ENCODE measurements at regions not wholly inside any gene's neighbourhood (a gene's known extent, or its start where the extent isn't known, plus 50 kb on each side); places are given as distances from the start of the nearest gene placed in this dataset.

DNA sequence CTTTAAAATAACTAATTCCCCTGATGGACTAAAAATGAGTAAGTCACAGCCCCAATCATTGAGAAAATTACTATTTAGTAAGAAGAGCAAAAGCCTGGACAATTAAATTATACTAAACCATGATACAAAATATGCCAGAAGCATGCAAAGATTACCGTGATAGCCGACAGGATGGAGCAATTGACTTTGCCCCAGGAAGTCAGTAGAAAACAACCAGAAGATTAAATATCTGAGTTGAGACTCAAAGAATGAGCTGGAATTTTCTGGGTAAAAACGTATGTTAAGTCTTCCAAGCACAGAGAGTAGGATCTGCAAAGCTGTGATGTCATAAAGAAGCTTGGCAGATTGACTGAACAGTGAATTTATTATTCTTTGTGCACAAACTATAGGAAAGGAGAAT is 816.1 kb upstream of the TENM3 start:
- Mint-ChIP-seq H3K4me3 (no peak overlapping the region), H3K9me3 (no peaks in the 10 kb centered on the region), H3K27me3 (ENCODE audit: low read depth) (no peaks in the 10 kb centered on the region), H3K4me1 (no peaks in the 10 kb centered on the region), H3K36me3 (ENCODE audit: low read depth) (no peaks in the 10 kb centered on the region), H3K27ac (no peak overlapping the region)
- TF ChIP-seq CTCF (IDR thresholded peaks at IDR 0.05; ENCODE audit: unreplicated experiment in 3 of 3): no peak

GRCh38 chr4:181431006-181431405 is 812.2 kb upstream of the TENM3 start:
- no peak for TF ChIP-seq CTCF (IDR thresholded peaks at IDR 0.05; ENCODE audit: unreplicated experiment in 3 of 3)
- Mint-ChIP-seq H3K9me3 (no peaks in the 10 kb centered on the region), H3K4me1 (no peaks in the 10 kb centered on the region), H3K27me3 (ENCODE audit: low read depth) (no peaks in the 10 kb centered on the region), H3K4me3 (no peak overlapping the region), H3K27ac (no peak overlapping the region), H3K36me3 (ENCODE audit: low read depth) (no peaks in the 10 kb centered on the region)

DNA sequence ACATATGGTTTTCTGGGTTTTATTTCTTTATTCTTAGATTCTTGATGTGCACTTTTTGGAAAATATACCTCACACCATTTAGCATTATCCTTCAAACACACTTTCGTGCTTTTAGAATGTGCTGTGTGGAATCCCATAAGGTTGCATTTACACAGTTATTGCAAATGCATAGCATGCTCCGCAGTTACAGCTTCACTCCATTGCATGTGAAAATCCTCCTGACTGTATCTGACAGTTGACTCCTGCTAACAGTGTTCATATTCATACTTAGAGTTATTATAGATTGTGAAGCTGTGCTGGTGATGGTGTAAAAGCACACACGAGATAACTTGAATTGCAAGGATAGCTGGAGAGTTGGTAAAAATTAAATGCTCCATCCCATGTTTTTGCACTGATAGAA is 811.5 kb upstream of the TENM3 start:
- no peaks in the 10 kb centered on the region for H3K36me3 Mint-ChIP-seq (ENCODE audit: low read depth)

DNA sequence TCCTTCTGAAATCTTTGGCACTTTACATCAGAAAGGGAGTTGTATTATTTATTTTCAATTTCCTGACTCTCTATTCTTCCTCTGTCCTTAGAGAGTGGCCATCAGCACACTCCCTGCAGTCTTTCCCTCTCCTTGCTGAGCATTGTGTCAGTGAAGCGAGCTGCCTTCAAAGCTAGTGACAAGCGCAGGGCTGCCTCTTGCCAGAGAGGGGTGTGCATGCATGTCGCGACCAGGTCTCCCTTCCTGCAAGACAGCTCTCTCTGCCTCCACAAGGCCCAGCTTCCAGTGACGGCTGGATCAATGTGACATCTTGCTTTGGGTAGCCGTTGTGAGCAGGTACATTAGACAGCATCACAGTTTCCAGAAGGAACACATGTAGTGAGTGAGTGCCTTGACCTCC is 810.9 kb upstream of the TENM3 start:
- Mint-ChIP-seq H3K4me3 (no peak overlapping the region), H3K36me3 (ENCODE audit: low read depth) (no peaks in the 10 kb centered on the region), H3K9me3 (no peaks in the 10 kb centered on the region), H3K4me1 (no peaks in the 10 kb centered on the region), H3K27ac (no peak overlapping the region), H3K27me3 (ENCODE audit: low read depth) (no peaks in the 10 kb centered on the region)
- TF ChIP-seq CTCF (IDR thresholded peaks at IDR 0.05; ENCODE audit: unreplicated experiment in 3 of 3): no peak

More for the DNA sequence above, 811.5 kb upstream of the TENM3 start:
- Mint-ChIP-seq H3K4me1 (no peaks in the 10 kb centered on the region), H3K27me3 (ENCODE audit: low read depth) (no peaks in the 10 kb centered on the region), H3K27ac (no peak overlapping the region), H3K4me3 (no peak overlapping the region), H3K9me3 (no peaks in the 10 kb centered on the region)
- no peak for TF ChIP-seq CTCF (IDR thresholded peaks at IDR 0.05; ENCODE audit: unreplicated experiment in 3 of 3)

- Mint-ChIP-seq H3K27me3 (ENCODE audit: low read depth) (no peaks in the 10 kb centered on the region), H3K27ac (no peak overlapping the region), H3K9me3 (no peaks in the 10 kb centered on the region), H3K4me1 (no peaks in the 10 kb centered on the region), H3K36me3 (ENCODE audit: low read depth) (no peaks in the 10 kb centered on the region), H3K4me3 (no peak overlapping the region)
- no peak for TF ChIP-seq CTCF (IDR thresholded peaks at IDR 0.05; ENCODE audit: unreplicated experiment in 3 of 3)
Measured at GRCh38 chr4:181437895-181438294, 805.3 kb upstream of the TENM3 start.

GRCh38 chr4:181438641-181439040 is 804.6 kb upstream of the TENM3 start:
- Mint-ChIP-seq H3K27me3 (ENCODE audit: low read depth) (no peaks in the 10 kb centered on the region), H3K27ac (no peak overlapping the region), H3K4me1 (no peaks in the 10 kb centered on the region), H3K9me3 (no peaks in the 10 kb centered on the region), H3K36me3 (ENCODE audit: low read depth) (no peaks in the 10 kb centered on the region), H3K4me3 (no peak overlapping the region)
- no peak for TF ChIP-seq CTCF (IDR thresholded peaks at IDR 0.05; ENCODE audit: unreplicated experiment in 3 of 3)
